Activated CD4-positive, alpha-beta memory T cell treated with anti-CD3 and anti-CD28 coated beads, Interleukin-2, amount 10 ng/mL, durations not matched to agents 7 days and 5 days (primary cell): ENCODE measurements at regions not wholly inside any gene's neighbourhood (a gene's known extent, or its start where the extent isn't known, plus 50 kb on each side); places are given as distances from the start of the nearest gene placed in this dataset.
A peak's percentile ranks its signal among the peaks of the same experiment; 100 is the strongest.
"Not testable (repeated sequence)": the region's sequence is repeated elsewhere in the genome, so short reads cannot be mapped to it uniquely, and the experiment has no call there.

Experiments used
- CTCF ChIA-PET: fragments of 350-600 bp; sonication (Branson Sonifier 250); formaldehyde crosslinking; loops from one replicate; lab custom pipeline; 2021; ENCODE audit warnings: antibody characterized with exemption, inconsistent platforms; lab: Charles Lee
- POLR2A ChIA-PET: fragments of 350-600 bp; sonication (Branson Sonifier 250); formaldehyde crosslinking; loops from one replicate; lab custom pipeline; 2021; ENCODE audit warnings: antibody characterized with exemption; lab: Charles Lee
- DNase-seq: peaks from one replicate; pipeline ENCODE4 v3.0.0-alpha.2; 2020
- H3K27ac Mint-ChIP-seq: one replicate; pipeline ENCODE4 v1.8.0; 2021; ENCODE audit warnings: mild to moderate bottlenecking, mixed read lengths
- H3K27me3 Mint-ChIP-seq: one replicate; pipeline ENCODE4 v1.8.0; 2021; ENCODE audit warnings: mixed read lengths
- H3K36me3 Mint-ChIP-seq: one replicate; pipeline ENCODE4 v1.8.0; 2021; ENCODE audit warnings: low read depth, mixed read lengths
- H3K4me1 Mint-ChIP-seq: one replicate; pipeline ENCODE4 v1.8.0; 2021; ENCODE audit warnings: mixed read lengths
- H3K4me3 Mint-ChIP-seq: one replicate; pipeline ENCODE4 v1.8.0; 2021; ENCODE audit warnings: mild to moderate bottlenecking, mixed read lengths
- H3K9me3 Mint-ChIP-seq: one replicate; pipeline ENCODE4 v1.8.0; 2021; ENCODE audit warnings: mixed read lengths

DNA sequence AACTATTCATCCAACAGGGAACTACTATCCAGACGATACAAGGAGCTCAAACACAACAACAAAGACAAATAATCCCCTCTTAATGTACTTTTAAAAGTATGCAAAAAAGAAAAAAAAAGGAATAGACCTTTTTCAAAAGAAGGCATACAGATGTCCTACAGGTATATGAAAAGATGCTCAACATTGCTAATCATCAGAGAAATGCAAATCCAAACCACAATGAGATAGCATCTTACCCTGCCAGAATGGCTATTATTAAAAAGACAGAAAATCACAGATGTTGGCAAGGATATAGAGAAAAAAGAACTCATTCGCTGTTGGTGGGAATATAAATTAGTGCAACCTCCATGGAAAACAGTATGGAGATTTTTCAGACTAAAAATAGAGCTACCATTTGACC is 67.1 kb upstream of the ENPP6 start:
- Mint-ChIP-seq H3K4me1 (peaks cover 74% of the 10 kb centered on the region), H3K4me3 (no peak overlapping the region), H3K36me3 (peaks cover 5% of the 10 kb centered on the region), H3K27ac (no peak overlapping the region), H3K9me3 (peaks cover under 1% of the 10 kb centered on the region), H3K27me3 (no peaks in the 10 kb centered on the region)
- DNase-seq: no peak
- ChIA-PET POLR2A (interaction anchor here (1.1 to 1.4 kb wide), 2 partner anchors 16 to 19 kb away, joined by 4 to 7 read pairs; no protein-coding TSS in a partner anchor), CTCF (interaction anchor here (0.9 to 1.7 kb wide), 4 partner anchors 21 to 107 kb away, joined by 3 to 5 read pairs (median 3); no protein-coding TSS in a partner anchor)

DNA sequence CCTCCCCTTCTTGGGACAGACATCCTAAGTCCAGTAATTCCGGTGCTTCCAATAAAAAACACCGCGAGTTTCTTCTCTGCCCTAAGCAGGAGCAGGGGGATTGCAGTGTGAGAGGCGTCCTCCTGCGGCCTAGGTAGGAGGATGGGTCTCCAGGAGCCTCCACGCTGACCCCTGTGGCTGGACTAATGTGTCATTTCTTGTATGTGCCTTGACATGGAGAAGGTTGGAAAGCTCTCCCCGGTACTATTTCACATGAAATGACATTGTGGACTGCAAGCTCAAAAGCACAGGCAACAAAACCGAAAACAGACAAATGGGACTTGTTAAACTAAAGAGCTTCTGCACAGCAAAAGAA is 66.6 kb upstream of the ENPP6 start:
- ChIA-PET POLR2A (interaction anchor here (1.1 to 1.4 kb wide), 2 partner anchors 16 to 18 kb away, joined by 4 to 7 read pairs; no protein-coding TSS in a partner anchor), CTCF (interaction anchor here (0.9 to 1.7 kb wide), 4 partner anchors 20 to 108 kb away, joined by 3 to 5 read pairs (median 3); no protein-coding TSS in a partner anchor)
- peaks cover 73% of the 10 kb centered on the region for H3K4me1 Mint-ChIP-seq
- H3K36me3 Mint-ChIP-seq: peaks cover 5% of the 10 kb centered on the region
- no peak overlapping the region for H3K4me3 Mint-ChIP-seq
- DNase-seq: no peak
- H3K27ac Mint-ChIP-seq: peak overlapping the region; percentile 38
- H3K9me3 Mint-ChIP-seq: peaks cover 3% of the 10 kb centered on the region
- no peaks in the 10 kb centered on the region for H3K27me3 Mint-ChIP-seq

- DNase-seq: no peak
- H3K9me3 Mint-ChIP-seq: peaks cover 3% of the 10 kb centered on the region
- ChIA-PET POLR2A (interaction anchor here (1.1 to 5.3 kb wide), 6 partner anchors 9 to 253 kb away, joined by 3 to 137 read pairs (median 7); partner anchors contain the start of gene IRF2), CTCF (interaction anchor here (0.7 to 5.6 kb wide), 12 partner anchors 10 to 252 kb away, joined by 3 to 102 read pairs (median 4); no protein-coding TSS in a partner anchor)
- H3K4me1 Mint-ChIP-seq: peaks cover 67% of the 10 kb centered on the region
- peak overlapping the region; percentile 84 for H3K27ac Mint-ChIP-seq
- H3K4me3 Mint-ChIP-seq: no peak overlapping the region
- H3K36me3 Mint-ChIP-seq: peaks cover 6% of the 10 kb centered on the region
- H3K27me3 Mint-ChIP-seq: no peaks in the 10 kb centered on the region
Measured at GRCh38 chr4:184283659-184284335, 66.1 kb upstream of the ENPP6 start.

GRCh38 chr4:184282895-184283654 is 65.4 kb upstream of the ENPP6 start:
- Mint-ChIP-seq H3K27me3 (no peaks in the 10 kb centered on the region), H3K4me1 (peaks cover 60% of the 10 kb centered on the region), H3K27ac (peak overlapping the region; percentile 84), H3K4me3 (no peak overlapping the region), H3K9me3 (peaks cover 4% of the 10 kb centered on the region), H3K36me3 (peaks cover 10% of the 10 kb centered on the region)
- ChIA-PET CTCF (interaction anchor here (0.7 to 5.6 kb wide), 10 partner anchors 9 to 257 kb away, joined by 3 to 102 read pairs (median 4); no protein-coding TSS in a partner anchor), POLR2A (interaction anchor here (1.1 to 5.3 kb wide), 7 partner anchors 10 to 254 kb away, joined by 3 to 137 read pairs (median 5); partner anchors contain the start of gene IRF2)
- DNase-seq: no peak

- H3K27ac Mint-ChIP-seq: peak overlapping the region; percentile 84
- CTCF ChIA-PET: interaction anchor here (0.8 to 5.6 kb wide), 6 partner anchors 8 to 258 kb away, joined by 3 to 102 read pairs (median 4); no protein-coding TSS in a partner anchor
- POLR2A ChIA-PET: interaction anchor here (0.8 to 5.3 kb wide), 11 partner anchors 9 to 255 kb away, joined by 3 to 137 read pairs (median 5); partner anchors contain the start of gene IRF2
- no peaks in the 10 kb centered on the region for H3K27me3 Mint-ChIP-seq
- peaks cover 53% of the 10 kb centered on the region for H3K4me1 Mint-ChIP-seq
- peaks cover 10% of the 10 kb centered on the region for H3K9me3 Mint-ChIP-seq
- peaks cover 14% of the 10 kb centered on the region for H3K36me3 Mint-ChIP-seq
- peak; percentile 70 for DNase-seq
- H3K4me3 Mint-ChIP-seq: no peak overlapping the region
Measured at GRCh38 chr4:184282251-184282713, 64.6 kb upstream of the ENPP6 start.

DNA sequence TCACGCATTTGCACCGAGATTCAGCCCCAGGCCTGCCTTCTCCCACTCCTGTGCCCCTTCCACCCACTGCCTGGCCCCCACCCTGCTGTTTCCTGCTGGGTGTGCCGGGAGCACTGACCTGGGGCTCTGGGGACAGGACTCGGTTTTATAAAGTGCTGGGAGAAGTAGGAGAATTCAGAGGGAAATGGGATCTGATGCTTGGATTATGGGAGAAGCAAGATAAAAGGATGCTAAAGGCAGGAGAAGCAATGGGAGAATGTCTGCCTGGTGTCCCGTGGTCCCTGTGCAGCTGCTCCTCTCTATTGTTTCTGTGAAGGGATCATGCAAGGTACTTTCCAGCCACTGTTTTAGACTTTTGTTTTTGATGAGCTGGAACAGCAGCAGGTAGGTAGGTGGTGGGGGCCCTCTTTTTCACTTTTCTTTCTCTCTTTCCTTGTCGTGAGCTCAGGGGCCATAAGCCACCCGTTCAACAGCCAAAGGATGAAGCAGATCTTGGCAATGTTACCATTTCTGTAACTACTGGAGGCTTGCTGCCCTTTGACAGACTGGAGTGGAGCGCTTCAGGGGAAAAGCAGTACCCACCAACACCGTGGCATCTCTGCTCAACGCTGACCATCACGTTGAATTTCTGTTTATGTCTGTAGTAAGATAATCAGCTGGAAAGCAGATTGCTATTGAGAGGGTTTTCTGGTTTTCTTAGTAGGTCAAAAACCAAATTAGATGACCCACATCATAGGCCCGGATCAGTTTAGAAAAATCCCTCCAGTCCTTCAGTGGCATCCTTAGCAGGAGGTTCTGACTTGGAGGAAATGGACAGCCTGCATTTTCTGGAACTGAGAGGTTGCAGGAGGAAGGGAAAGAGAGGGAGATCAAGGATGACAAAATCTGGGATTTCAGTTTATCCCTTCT is 63.8 kb upstream of the ENPP6 start:
- H3K4me1 Mint-ChIP-seq: peaks cover 53% of the 10 kb centered on the region
- CTCF ChIA-PET: interaction anchor here (2.0 to 5.6 kb wide), 2 partner anchors 8 to 15 kb away, joined by 5 to 102 read pairs; no protein-coding TSS in a partner anchor
- DNase-seq: no peak
- H3K4me3 Mint-ChIP-seq: peak overlapping the region; percentile 26
- POLR2A ChIA-PET: interaction anchor here (0.6 to 5.3 kb wide), 11 partner anchors 10 to 452 kb away, joined by 3 to 137 read pairs (median 5); partner anchors contain the start of genes CENPU and IRF2
- no peaks in the 10 kb centered on the region for H3K27me3 Mint-ChIP-seq
- peaks cover 18% of the 10 kb centered on the region for H3K36me3 Mint-ChIP-seq
- H3K27ac Mint-ChIP-seq: peak overlapping the region; percentile 84
- H3K9me3 Mint-ChIP-seq: peaks cover 14% of the 10 kb centered on the region

GRCh38 chr4:184280591-184281071 is 63.0 kb upstream of the ENPP6 start:
- DNase-seq: peak; percentile 43
- H3K27me3 Mint-ChIP-seq: no peaks in the 10 kb centered on the region
- CTCF ChIA-PET: interaction anchor here (0.8 to 5.6 kb wide), 4 partner anchors 8 to 182 kb away, joined by 3 to 102 read pairs (median 4); no protein-coding TSS in a partner anchor
- peaks cover 21% of the 10 kb centered on the region for H3K36me3 Mint-ChIP-seq
- H3K9me3 Mint-ChIP-seq: peaks cover 19% of the 10 kb centered on the region
- peak overlapping the region; percentile 84 for H3K27ac Mint-ChIP-seq
- peaks cover 53% of the 10 kb centered on the region for H3K4me1 Mint-ChIP-seq
- no peak overlapping the region for H3K4me3 Mint-ChIP-seq
- POLR2A ChIA-PET: interaction anchor here (0.6 to 5.3 kb wide), 8 partner anchors 9 to 368 kb away, joined by 3 to 137 read pairs (median 3); partner anchors contain the start of gene IRF2

DNA sequence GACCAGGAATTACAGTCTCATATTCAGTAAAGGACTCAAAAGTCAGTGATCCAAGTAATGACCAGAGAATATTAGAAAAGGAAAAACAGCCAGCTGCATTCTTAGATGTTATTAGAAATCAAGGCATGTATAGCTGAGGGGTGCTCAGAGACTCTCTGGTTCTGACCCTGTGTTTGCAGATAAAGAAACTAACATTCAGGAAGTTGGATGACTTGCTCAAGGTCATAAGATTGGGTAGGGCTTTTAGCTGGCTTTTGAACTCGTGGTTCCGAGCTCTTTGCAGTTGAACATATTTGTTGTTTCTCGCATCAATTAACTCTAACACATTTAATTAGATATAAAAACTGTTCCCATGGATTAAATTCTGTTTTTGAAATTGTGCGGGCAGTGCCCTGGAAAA is 62.5 kb upstream of the ENPP6 start:
- DNase-seq: no peak
- POLR2A ChIA-PET: interaction anchor here (0.7 to 5.3 kb wide), 7 partner anchors 8 to 368 kb away, joined by 3 to 137 read pairs (median 3); partner anchors contain the start of gene IRF2
- Mint-ChIP-seq H3K4me3 (no peak overlapping the region), H3K27me3 (no peaks in the 10 kb centered on the region), H3K9me3 (peaks cover 19% of the 10 kb centered on the region), H3K36me3 (peaks cover 21% of the 10 kb centered on the region), H3K27ac (peak overlapping the region; percentile 84), H3K4me1 (peaks cover 51% of the 10 kb centered on the region)
- CTCF ChIA-PET: interaction anchor here (0.8 to 5.6 kb wide), 4 partner anchors 9 to 182 kb away, joined by 3 to 102 read pairs (median 4); no protein-coding TSS in a partner anchor

GRCh38 chr4:184279496-184280061 is 61.9 kb upstream of the ENPP6 start:
- H3K4me1 Mint-ChIP-seq: peaks cover 51% of the 10 kb centered on the region
- no peak for DNase-seq
- ChIA-PET CTCF (interaction anchor here (1.1 to 5.6 kb wide), 4 partner anchors 9 to 183 kb away, joined by 3 to 102 read pairs (median 4); no protein-coding TSS in a partner anchor), POLR2A (interaction anchor here (0.9 to 5.3 kb wide), 5 partner anchors 8 to 255 kb away, joined by 3 to 137 read pairs (median 3); partner anchors contain the start of gene IRF2)
- no peaks in the 10 kb centered on the region for H3K27me3 Mint-ChIP-seq
- H3K9me3 Mint-ChIP-seq: peaks cover 19% of the 10 kb centered on the region
- H3K36me3 Mint-ChIP-seq: peaks cover 21% of the 10 kb centered on the region
- no peak overlapping the region for H3K27ac Mint-ChIP-seq
- no peak overlapping the region for H3K4me3 Mint-ChIP-seq

- POLR2A ChIA-PET, CTCF ChIA-PET, DNase-seq, H3K27me3 Mint-ChIP-seq, H3K27ac Mint-ChIP-seq, H3K4me3 Mint-ChIP-seq: not testable (repeated sequence)
- Mint-ChIP-seq H3K9me3 (peaks cover 19% of the 10 kb centered on the region), H3K4me1 (peaks cover 53% of the 10 kb centered on the region), H3K36me3 (peaks cover 21% of the 10 kb centered on the region)
Measured at GRCh38 chr4:184277769-184278168, 60.1 kb upstream of the ENPP6 start.

DNA sequence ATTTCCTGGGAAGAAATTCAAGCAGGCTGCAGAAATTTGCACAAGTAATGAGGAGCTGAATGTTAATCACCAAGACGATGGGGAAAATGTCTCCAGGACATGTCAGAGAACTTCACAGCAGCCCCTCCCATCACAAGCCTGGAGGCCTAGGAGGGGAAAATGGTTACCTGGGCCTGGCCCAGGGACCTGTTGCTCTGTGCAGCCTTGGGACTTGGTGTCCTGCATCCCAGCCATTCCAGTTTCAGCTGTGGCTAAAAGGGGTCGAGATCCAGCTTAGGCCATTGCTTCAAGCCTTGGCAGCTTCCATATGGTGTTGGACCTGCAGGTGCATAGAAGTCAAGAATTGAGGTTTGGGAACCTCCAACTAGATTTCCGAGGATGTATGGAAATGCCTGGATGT is 59.3 kb upstream of the ENPP6 start:
- H3K4me3 Mint-ChIP-seq, H3K27me3 Mint-ChIP-seq, DNase-seq, POLR2A ChIA-PET, CTCF ChIA-PET, H3K27ac Mint-ChIP-seq: not testable (repeated sequence)
- Mint-ChIP-seq H3K4me1 (peaks cover 51% of the 10 kb centered on the region), H3K36me3 (peaks cover 21% of the 10 kb centered on the region), H3K9me3 (peaks cover 19% of the 10 kb centered on the region)
